ELR (cell line): ENCODE measurements at regions not wholly inside any gene's neighbourhood (a gene's known extent, or its start where the extent isn't known, plus 50 kb on each side); places are given as distances from the start of the nearest gene placed in this dataset.

Experiments
- DNase-seq: peaks from one replicate; pipeline ENCODE4 v3.0.0-alpha.2; 2015; ENCODE audit warnings: low read depth

- DNase-seq: no peak
These were observed 271.2 kb upstream of the PRDM1 start for GRCh38 chr6:105814745-105815536.

- no peak for DNase-seq
These were observed 275.1 kb upstream of the PRDM1 start for GRCh38 chr6:105810922-105811482.

- DNase-seq: peak; percentile 96
These were observed 275.8 kb upstream of the PRDM1 start for GRCh38 chr6:105810105-105810921.

GRCh38 chr6:105808571-105808970, 277.6 kb upstream of the PRDM1 start:
- DNase-seq: no peak

GRCh38 chr6:105807905-105808304, 278.2 kb upstream of the PRDM1 start:
- no peak for DNase-seq

- no peak for DNase-seq
These were observed 279.6 kb upstream of the PRDM1 start for GRCh38 chr6:105806486-105806920.

- peak; percentile 80 for DNase-seq
These were observed 280.6 kb upstream of the PRDM1 start for GRCh38 chr6:105805501-105806023.

- peak; percentile 91 for DNase-seq
These were observed 281.7 kb upstream of the PRDM1 start for GRCh38 chr6:105804424-105804823.

- no peak for DNase-seq
These were observed 282.1 kb upstream of the PRDM1 start for GRCh38 chr6:105804000-105804399.

GRCh38 chr6:105803442-105803841, 282.7 kb upstream of the PRDM1 start:
- DNase-seq: no peak

GRCh38 chr6:105802703-105803102, 283.4 kb upstream of the PRDM1 start:
- no peak for DNase-seq

- no peak for DNase-seq
These were observed 285.3 kb upstream of the PRDM1 start for GRCh38 chr6:105800871-105801270.

GRCh38 chr6:105800398-105800797, 285.7 kb upstream of the PRDM1 start:
- DNase-seq: no peak

- no peak for DNase-seq
These were observed 287.1 kb upstream of the PRDM1 start for GRCh38 chr6:105799056-105799455.

- peak; percentile 15 for DNase-seq
These were observed 288.1 kb upstream of the PRDM1 start for GRCh38 chr6:105797983-105798453.

GRCh38 chr6:105797286-105797979, 288.7 kb upstream of the PRDM1 start:
- DNase-seq: no peak

GRCh38 chr6:105795913-105796517, 290.1 kb upstream of the PRDM1 start:
- DNase-seq: peak; percentile 46

GRCh38 chr6:105795366-105795765, 290.8 kb upstream of the PRDM1 start:
- no peak for DNase-seq

GRCh38 chr6:105794870-105795269, 291.3 kb upstream of the PRDM1 start:
- no peak for DNase-seq

- DNase-seq: no peak
These were observed 291.9 kb upstream of the PRDM1 start for GRCh38 chr6:105794239-105794638.

GRCh38 chr6:105793130-105793529, 293.0 kb upstream of the PRDM1 start:
- DNase-seq: peak; percentile 50
